K562 (cell line): ENCODE measurements at regions not wholly inside any gene's neighbourhood (a gene's known extent, or its start where the extent isn't known, plus 50 kb on each side); places are given as distances from the start of the nearest gene placed in this dataset.

Source experiments
- CBX3 ChIP-seq, 2 experiments: IDR thresholded peaks; 1 replicate in 1 of 2; 2 replicates in 1 of 2; pipeline ENCODE4 v1.6.1; 2012; ENCODE audit warnings: inconsistent platforms in 2 of 2, low read length in 2 of 2, borderline replicate concordance in 1 of 2, control low read depth in 1 of 2
- CHAMP1 ChIP-seq: fragments of 450-650 bp; IDR thresholded peaks from 2 replicates; pipeline ENCODE4 v1.6.1; 2016; ENCODE audit warnings: mild to moderate bottlenecking
- HDAC2 ChIP-seq: fragments of 450-650 bp; IDR thresholded peaks from 2 replicates; pipeline ENCODE4 v1.6.1; 2016; ENCODE audit warnings: mild to moderate bottlenecking
- HNRNPK ChIP-seq: fragments of 200-400 bp; formaldehyde crosslinking; IDR thresholded peaks from one replicate; pipeline ENCODE4 v1.6.1; 2018; ENCODE audit warnings: mild to moderate bottlenecking, low read depth, low read length; ENCODE audit not compliant: poor library complexity, severe bottlenecking
- POLR2B ChIP-seq: fragments of 450-650 bp; IDR thresholded peaks from 2 replicates; pipeline ENCODE4 v1.6.1; 2018; ENCODE audit warnings: low read depth; ENCODE audit not compliant: partially characterized antibody
- RBM14 ChIP-seq: fragments of 200-400 bp; formaldehyde crosslinking; IDR thresholded peaks from 2 replicates; pipeline ENCODE4 v1.6.1; 2018; ENCODE audit warnings: low read depth, mild to moderate bottlenecking, low read length, moderate library complexity, borderline replicate concordance; ENCODE audit not compliant: insufficient read depth
- ZBTB7A ChIP-seq: IDR thresholded peaks from 2 replicates; pipeline ENCODE4 v1.6.1; 2011; ENCODE audit warnings: low read depth, mild to moderate bottlenecking, low read length, moderate library complexity, borderline replicate concordance; ENCODE audit not compliant: control insufficient read depth
- ZFPM2 ChIP-seq: fragments of 250-450 bp; sonication (Bioruptor Pico); IDR thresholded peaks from 2 replicates; pipeline ENCODE4 v1.5.1; 2022; ENCODE audit warnings: mild to moderate bottlenecking
- ZKSCAN1 ChIP-seq: fragments of 150-350 bp; IDR thresholded peaks from 2 replicates; pipeline ENCODE4 v1.6.1; 2016; ENCODE audit warnings: low read depth, low read length
- ZNF174 ChIP-seq: fragments of 250-450 bp; sonication (Bioruptor Pico); IDR thresholded peaks from 2 replicates; pipeline ENCODE4 v1.4.0; 2020; ENCODE audit warnings: mild to moderate bottlenecking
- ZNF263 ChIP-seq: sonication (generic); formaldehyde crosslinking; IDR thresholded peaks from 2 replicates; pipeline ENCODE4 v1.8.0; 2022; ENCODE audit warnings: mild to moderate bottlenecking, missing genetic modification reagents, borderline replicate concordance
- ZNF699 ChIP-seq: fragments of 250-450 bp; sonication (Bioruptor Pico); IDR thresholded peaks from 2 replicates; pipeline ENCODE4 v1.8.0; 2021; ENCODE audit warnings: mild to moderate bottlenecking, moderate library complexity; ENCODE audit not compliant: insufficient replicate concordance
- ZNF707 ChIP-seq: fragments of 250-450 bp; sonication (Bioruptor Pico); conservative IDR thresholded peaks from 2 replicates; pipeline ENCODE4 v1.8.0; 2022; ENCODE audit warnings: inconsistent platforms, mild to moderate bottlenecking, moderate library complexity
- TF ChIP-seq, protein P1 (sequence below), 2 experiments: fragments of 450-650 bp; formaldehyde crosslinking in 1 of 2; IDR thresholded peaks; 2 replicates each; pipeline versions ENCODE4 v1.4.0 to v1.6.1; 2014 to 2020; ENCODE audit warnings: mild to moderate bottlenecking in 2 of 2, borderline replicate concordance in 1 of 2, low read depth in 1 of 2
- TF ChIP-seq, protein P2 (sequence below): fragments of 450-650 bp; IDR thresholded peaks from 2 replicates; pipeline ENCODE4 v1.7.1; 2018; ENCODE audit warnings: mild to moderate bottlenecking, low read depth; ENCODE audit not compliant: partially characterized antibody

GRCh38 chr7:106462365-106462859 lies 177.6 kb upstream of the NAMPT start (continued):
- TF ChIP-seq, protein P1, sequence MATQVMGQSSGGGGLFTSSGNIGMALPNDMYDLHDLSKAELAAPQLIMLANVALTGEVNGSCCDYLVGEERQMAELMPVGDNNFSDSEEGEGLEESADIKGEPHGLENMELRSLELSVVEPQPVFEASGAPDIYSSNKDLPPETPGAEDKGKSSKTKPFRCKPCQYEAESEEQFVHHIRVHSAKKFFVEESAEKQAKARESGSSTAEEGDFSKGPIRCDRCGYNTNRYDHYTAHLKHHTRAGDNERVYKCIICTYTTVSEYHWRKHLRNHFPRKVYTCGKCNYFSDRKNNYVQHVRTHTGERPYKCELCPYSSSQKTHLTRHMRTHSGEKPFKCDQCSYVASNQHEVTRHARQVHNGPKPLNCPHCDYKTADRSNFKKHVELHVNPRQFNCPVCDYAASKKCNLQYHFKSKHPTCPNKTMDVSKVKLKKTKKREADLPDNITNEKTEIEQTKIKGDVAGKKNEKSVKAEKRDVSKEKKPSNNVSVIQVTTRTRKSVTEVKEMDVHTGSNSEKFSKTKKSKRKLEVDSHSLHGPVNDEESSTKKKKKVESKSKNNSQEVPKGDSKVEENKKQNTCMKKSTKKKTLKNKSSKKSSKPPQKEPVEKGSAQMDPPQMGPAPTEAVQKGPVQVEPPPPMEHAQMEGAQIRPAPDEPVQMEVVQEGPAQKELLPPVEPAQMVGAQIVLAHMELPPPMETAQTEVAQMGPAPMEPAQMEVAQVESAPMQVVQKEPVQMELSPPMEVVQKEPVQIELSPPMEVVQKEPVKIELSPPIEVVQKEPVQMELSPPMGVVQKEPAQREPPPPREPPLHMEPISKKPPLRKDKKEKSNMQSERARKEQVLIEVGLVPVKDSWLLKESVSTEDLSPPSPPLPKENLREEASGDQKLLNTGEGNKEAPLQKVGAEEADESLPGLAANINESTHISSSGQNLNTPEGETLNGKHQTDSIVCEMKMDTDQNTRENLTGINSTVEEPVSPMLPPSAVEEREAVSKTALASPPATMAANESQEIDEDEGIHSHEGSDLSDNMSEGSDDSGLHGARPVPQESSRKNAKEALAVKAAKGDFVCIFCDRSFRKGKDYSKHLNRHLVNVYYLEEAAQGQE (IDR thresholded peaks at IDR 0.05; ENCODE audit: borderline replicate concordance), result peak; percentile 92
- TF ChIP-seq, protein P1 (CRISPR knock-in tag; IDR thresholded peaks at IDR 0.05; ENCODE audit: low read depth), result no peak
- TF ChIP-seq ZNF707 (CRISPR knock-in tag), result no peak
- no peak for TF ChIP-seq ZBTB7A
- no peak for TF ChIP-seq ZNF699 (CRISPR knock-in tag)
- no peak for TF ChIP-seq RBM14
- no peak for TF ChIP-seq ZKSCAN1
- no peak for TF ChIP-seq ZNF174 (CRISPR knock-in tag)
- TF ChIP-seq HDAC2, result no peak
- TF ChIP-seq CBX3 (IDR thresholded peaks at IDR 0.05; ENCODE audit: borderline replicate concordance in 1 of 2, low read length in 2 of 2), result 0 out of 3 replicates have a peak, but pooled peaks of 1 of the 2 experiments have one; percentile 14
- TF ChIP-seq, protein P2, sequence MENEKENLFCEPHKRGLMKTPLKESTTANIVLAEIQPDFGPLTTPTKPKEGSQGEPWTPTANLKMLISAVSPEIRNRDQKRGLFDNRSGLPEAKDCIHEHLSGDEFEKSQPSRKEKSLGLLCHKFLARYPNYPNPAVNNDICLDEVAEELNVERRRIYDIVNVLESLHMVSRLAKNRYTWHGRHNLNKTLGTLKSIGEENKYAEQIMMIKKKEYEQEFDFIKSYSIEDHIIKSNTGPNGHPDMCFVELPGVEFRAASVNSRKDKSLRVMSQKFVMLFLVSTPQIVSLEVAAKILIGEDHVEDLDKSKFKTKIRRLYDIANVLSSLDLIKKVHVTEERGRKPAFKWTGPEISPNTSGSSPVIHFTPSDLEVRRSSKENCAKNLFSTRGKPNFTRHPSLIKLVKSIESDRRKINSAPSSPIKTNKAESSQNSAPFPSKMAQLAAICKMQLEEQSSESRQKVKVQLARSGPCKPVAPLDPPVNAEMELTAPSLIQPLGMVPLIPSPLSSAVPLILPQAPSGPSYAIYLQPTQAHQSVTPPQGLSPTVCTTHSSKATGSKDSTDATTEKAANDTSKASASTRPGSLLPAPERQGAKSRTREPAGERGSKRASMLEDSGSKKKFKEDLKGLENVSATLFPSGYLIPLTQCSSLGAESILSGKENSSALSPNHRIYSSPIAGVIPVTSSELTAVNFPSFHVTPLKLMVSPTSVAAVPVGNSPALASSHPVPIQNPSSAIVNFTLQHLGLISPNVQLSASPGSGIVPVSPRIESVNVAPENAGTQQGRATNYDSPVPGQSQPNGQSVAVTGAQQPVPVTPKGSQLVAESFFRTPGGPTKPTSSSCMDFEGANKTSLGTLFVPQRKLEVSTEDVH, result no peak
- TF ChIP-seq CHAMP1, result 0 out of 2 replicates have a peak, but pooled peaks have one; percentile 29
- TF ChIP-seq HNRNPK, result no peak
- TF ChIP-seq POLR2B, result no peak
- TF ChIP-seq ZNF263 (CRISPR knock-in tag), result no peak
- TF ChIP-seq ZFPM2 (CRISPR knock-in tag), result no peak
